Neural cell (in vitro differentiated cells): ENCODE measurements at regions not wholly inside any gene's neighbourhood (a gene's known extent, or its start where the extent isn't known, plus 50 kb on each side); places are given as distances from the start of the nearest gene placed in this dataset.
A peak's percentile ranks its signal among the peaks of the same experiment; 100 is the strongest.

Experiments
- H2AFZ ChIP-seq: fragments of 200-600, 300-800 bp; sonication (generic), shearing (Covaris generic); 2 replicates; pipeline ENCODE4 v1.6.0; 2014; ENCODE audit warnings: low read depth, mild to moderate bottlenecking, antibody characterized with exemption, low read length, moderate library complexity
- H3F3A ChIP-seq: fragments of 200-600 bp; shearing (Covaris generic); 2 replicates; pipeline ENCODE4 v1.6.1; 2016; ENCODE audit warnings: mild to moderate bottlenecking, moderate library complexity, mixed read lengths, antibody characterized with exemption, low read length; ENCODE audit not compliant: insufficient read depth, poor library complexity, severe bottlenecking
- H3K27ac ChIP-seq: fragments of 200-600, 300-800 bp; sonication (generic), shearing (Covaris generic); 2 replicates; pipeline ENCODE4 v1.5.1; 2014; ENCODE audit warnings: mild to moderate bottlenecking, low read length, moderate library complexity
- H3K27me3 ChIP-seq: fragments of 300-800, 200-600 bp; sonication (generic), shearing (Covaris generic); 2 replicates; pipeline ENCODE4 v1.6.0; 2014; ENCODE audit warnings: mild to moderate bottlenecking, low read depth, low read length, moderate library complexity; ENCODE audit not compliant: insufficient read depth
- H3K36me3 ChIP-seq: fragments of 300-800, 200-600 bp; sonication (generic), shearing (Covaris generic); 2 replicates; pipeline ENCODE4 v1.5.1; 2014; ENCODE audit warnings: mild to moderate bottlenecking, antibody characterized with exemption, low read length, moderate library complexity; ENCODE audit not compliant: insufficient read depth
- H3K4me2 ChIP-seq: fragments of 300-800, 200-600 bp; sonication (generic), shearing (Covaris generic); 2 replicates; pipeline ENCODE4 v1.6.0; 2014; ENCODE audit warnings: mild to moderate bottlenecking, low read length
- H3K4me3 ChIP-seq: fragments of 300-800, 200-600 bp; sonication (generic), shearing (Covaris generic); 2 replicates; pipeline ENCODE4 v1.5.1; 2014; ENCODE audit warnings: mild to moderate bottlenecking, low read length, moderate library complexity
- H3K79me2 ChIP-seq: fragments of 200-600 bp; shearing (Covaris generic); replicated peaks from 2 replicates; pipeline ENCODE4 v1.6.0; 2014; ENCODE audit warnings: mild to moderate bottlenecking, low read length, moderate library complexity; ENCODE audit not compliant: insufficient read depth
- H3K9ac ChIP-seq: fragments of 300-800, 200-600 bp; sonication (generic), shearing (Covaris generic); 2 replicates; pipeline ENCODE4 v1.6.1; 2016; ENCODE audit warnings: mild to moderate bottlenecking, low read length, mixed read lengths
- H3K9me2 ChIP-seq: fragments of 200-600 bp; shearing (Covaris generic); 2 replicates; pipeline ENCODE4 v1.6.1; 2016; ENCODE audit warnings: mild to moderate bottlenecking, low read length, mixed read lengths; ENCODE audit not compliant: insufficient read depth
- H3K9me3 ChIP-seq: fragments of 200-600, 300-800 bp; sonication (generic), shearing (Covaris generic); 2 replicates; pipeline ENCODE4 v1.6.1; 2016; ENCODE audit warnings: mild to moderate bottlenecking, mixed run types, low read length, moderate library complexity, mixed read lengths
- H4K20me1 ChIP-seq: fragments of 200-600 bp; shearing (Covaris generic); 2 replicates; pipeline ENCODE4 v1.6.1; 2016; ENCODE audit warnings: mild to moderate bottlenecking, mixed run types; ENCODE audit not compliant: insufficient read depth
- CTCF ChIP-seq: fragments of 450-650 bp; IDR thresholded peaks from 2 replicates; pipeline ENCODE4 v1.5.1; 2014; ENCODE audit warnings: antibody characterized with exemption, mild to moderate bottlenecking, moderate library complexity; ENCODE audit not compliant: poor library complexity, severe bottlenecking
- EP300 ChIP-seq: fragments of 450-650 bp; conservative IDR thresholded peaks from 2 replicates; pipeline ENCODE4 v1.6.1; 2014; ENCODE audit warnings: antibody characterized with exemption, mild to moderate bottlenecking, moderate library complexity; ENCODE audit not compliant: poor library complexity, severe bottlenecking
- EZH2 ChIP-seq: fragments of 200-600, 300-800 bp; shearing (Covaris generic), sonication (generic); IDR thresholded peaks from 2 replicates; pipeline ENCODE4 v1.6.1; 2014; ENCODE audit warnings: antibody characterized with exemption, low read length, borderline replicate concordance, mild to moderate bottlenecking; ENCODE audit not compliant: insufficient read depth, poor library complexity, severe bottlenecking
- MXI1 ChIP-seq: fragments of 450-650 bp; conservative IDR thresholded peaks from 2 replicates; pipeline ENCODE4 v1.6.1; 2014; ENCODE audit warnings: antibody characterized with exemption, mild to moderate bottlenecking; ENCODE audit not compliant: poor library complexity, severe bottlenecking
- POLR2AphosphoS5 ChIP-seq: IDR thresholded peaks from 2 replicates; pipeline ENCODE4 v1.6.1; 2012
- RAD21 ChIP-seq: fragments of 450-650 bp; conservative IDR thresholded peaks from 2 replicates; pipeline ENCODE4 v1.6.1; 2014; ENCODE audit warnings: antibody characterized with exemption, mild to moderate bottlenecking, moderate library complexity
- SMC3 ChIP-seq: fragments of 450-650 bp; conservative IDR thresholded peaks from 2 replicates; pipeline ENCODE4 v1.6.1; 2014; ENCODE audit warnings: antibody characterized with exemption, mild to moderate bottlenecking, moderate library complexity; ENCODE audit not compliant: poor library complexity
- TAF1 ChIP-seq: IDR thresholded peaks from 2 replicates; pipeline ENCODE4 v1.6.1; 2012; ENCODE audit warnings: low read depth
- TF ChIP-seq, protein P1 (sequence below): IDR thresholded peaks from 2 replicates; pipeline ENCODE4 v1.6.1; 2012; ENCODE audit warnings: borderline replicate concordance

DNA sequence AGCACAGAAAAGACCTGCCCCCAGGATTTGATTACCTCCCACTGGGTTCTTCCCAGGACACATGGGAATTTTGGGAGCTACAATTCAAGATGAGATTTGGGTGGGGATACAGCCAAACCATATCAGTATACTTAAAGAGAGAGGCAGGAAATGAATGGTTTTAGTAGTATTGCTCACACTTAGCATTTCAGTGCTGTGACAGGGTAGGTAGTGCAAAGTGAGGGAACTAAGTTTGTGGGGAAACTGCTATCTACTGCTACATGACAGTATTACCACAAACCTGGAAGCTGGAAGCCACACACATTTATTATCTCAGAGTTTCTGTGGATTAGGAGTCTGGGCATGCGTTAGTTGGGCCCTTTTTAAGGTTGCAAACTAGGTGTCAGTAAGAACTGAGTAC is 450.7 kb downstream of the LPIN1 start:
- Histone ChIP-seq H3K27ac (no peak overlapping the region), H4K20me1 (no peaks in the 10 kb centered on the region), H3K36me3 (no peaks in the 10 kb centered on the region), H3K4me3 (no peak overlapping the region), H3K9me2 (no peaks in the 10 kb centered on the region), H3K27me3 (no peaks in the 10 kb centered on the region), H3F3A (no peaks in the 10 kb centered on the region), H3K9ac (no peak overlapping the region), H3K4me2 (no peak overlapping the region), H3K9me3 (no peaks in the 10 kb centered on the region), H3K79me2 (no peaks in the 10 kb centered on the region), H2AFZ (no peak overlapping the region)
- TF ChIP-seq EZH2 (no peak), RAD21 (no peak), MXI1 (no peak)

- peak; percentile 51 for TF ChIP-seq POLR2AphosphoS5
- TF ChIP-seq MXI1: no peak
- TF ChIP-seq, protein P1, sequence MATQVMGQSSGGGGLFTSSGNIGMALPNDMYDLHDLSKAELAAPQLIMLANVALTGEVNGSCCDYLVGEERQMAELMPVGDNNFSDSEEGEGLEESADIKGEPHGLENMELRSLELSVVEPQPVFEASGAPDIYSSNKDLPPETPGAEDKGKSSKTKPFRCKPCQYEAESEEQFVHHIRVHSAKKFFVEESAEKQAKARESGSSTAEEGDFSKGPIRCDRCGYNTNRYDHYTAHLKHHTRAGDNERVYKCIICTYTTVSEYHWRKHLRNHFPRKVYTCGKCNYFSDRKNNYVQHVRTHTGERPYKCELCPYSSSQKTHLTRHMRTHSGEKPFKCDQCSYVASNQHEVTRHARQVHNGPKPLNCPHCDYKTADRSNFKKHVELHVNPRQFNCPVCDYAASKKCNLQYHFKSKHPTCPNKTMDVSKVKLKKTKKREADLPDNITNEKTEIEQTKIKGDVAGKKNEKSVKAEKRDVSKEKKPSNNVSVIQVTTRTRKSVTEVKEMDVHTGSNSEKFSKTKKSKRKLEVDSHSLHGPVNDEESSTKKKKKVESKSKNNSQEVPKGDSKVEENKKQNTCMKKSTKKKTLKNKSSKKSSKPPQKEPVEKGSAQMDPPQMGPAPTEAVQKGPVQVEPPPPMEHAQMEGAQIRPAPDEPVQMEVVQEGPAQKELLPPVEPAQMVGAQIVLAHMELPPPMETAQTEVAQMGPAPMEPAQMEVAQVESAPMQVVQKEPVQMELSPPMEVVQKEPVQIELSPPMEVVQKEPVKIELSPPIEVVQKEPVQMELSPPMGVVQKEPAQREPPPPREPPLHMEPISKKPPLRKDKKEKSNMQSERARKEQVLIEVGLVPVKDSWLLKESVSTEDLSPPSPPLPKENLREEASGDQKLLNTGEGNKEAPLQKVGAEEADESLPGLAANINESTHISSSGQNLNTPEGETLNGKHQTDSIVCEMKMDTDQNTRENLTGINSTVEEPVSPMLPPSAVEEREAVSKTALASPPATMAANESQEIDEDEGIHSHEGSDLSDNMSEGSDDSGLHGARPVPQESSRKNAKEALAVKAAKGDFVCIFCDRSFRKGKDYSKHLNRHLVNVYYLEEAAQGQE: no peak
- TF ChIP-seq TAF1: no peak
- no peak for TF ChIP-seq EZH2
- TF ChIP-seq EP300: peak; percentile 78
- peak; percentile 16 for TF ChIP-seq RAD21
- TF ChIP-seq SMC3: peak; percentile 27
- TF ChIP-seq CTCF: no peak
- Histone ChIP-seq H3K4me2 (peak overlapping the region; percentile 22), H3K9ac (no peak overlapping the region), H3K27ac (no peak overlapping the region), H3K9me2 (no peaks in the 10 kb centered on the region), H3K79me2 (no peaks in the 10 kb centered on the region), H2AFZ (no peak overlapping the region), H3K27me3 (no peaks in the 10 kb centered on the region), H3K9me3 (no peaks in the 10 kb centered on the region), H3K4me3 (peak overlapping the region; percentile 5), H3K36me3 (no peaks in the 10 kb centered on the region), H4K20me1 (no peaks in the 10 kb centered on the region), H3F3A (no peaks in the 10 kb centered on the region)
Measured at GRCh38 chr2:12199491-12200211, 453.2 kb downstream of the LPIN1 start.
